ENCODE measurements at regions not wholly inside any gene's neighbourhood (a gene's known extent, or its start where the extent isn't known, plus 50 kb on each side); places are given as distances from the start of the nearest gene placed in this dataset.

GRCh38 chr10:124240839-124241291 lies 147.5 kb upstream of the CHST15 start:
- DNase-seq = no peak

GRCh38 chr10:124239696-124240095 lies 146.3 kb upstream of the CHST15 start:
- DNase-seq = no peak

DNA sequence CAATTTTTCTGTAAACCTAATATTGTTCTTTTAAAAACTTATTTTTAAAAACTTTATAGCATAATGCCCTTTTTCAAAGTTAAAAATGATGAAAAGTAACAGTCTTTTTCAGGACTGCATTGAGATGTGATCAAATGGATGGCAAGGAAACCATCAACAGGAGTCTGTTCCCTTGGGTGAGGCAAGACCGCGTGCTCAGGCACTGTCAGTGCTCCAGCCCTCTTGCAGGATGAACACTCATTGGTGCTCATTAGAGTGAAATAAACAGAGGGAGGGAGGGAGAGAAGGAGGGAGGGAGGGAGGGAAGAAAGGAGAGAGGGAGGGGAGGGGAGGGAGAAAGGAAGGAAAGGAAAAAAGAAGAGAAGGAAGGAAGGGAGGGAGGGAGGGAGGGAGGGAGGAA lies 145.7 kb upstream of the CHST15 start:
- no peak for DNase-seq

- no peak for DNase-seq
These were observed 145.0 kb upstream of the CHST15 start for GRCh38 chr10:124238367-124238766.

DNA sequence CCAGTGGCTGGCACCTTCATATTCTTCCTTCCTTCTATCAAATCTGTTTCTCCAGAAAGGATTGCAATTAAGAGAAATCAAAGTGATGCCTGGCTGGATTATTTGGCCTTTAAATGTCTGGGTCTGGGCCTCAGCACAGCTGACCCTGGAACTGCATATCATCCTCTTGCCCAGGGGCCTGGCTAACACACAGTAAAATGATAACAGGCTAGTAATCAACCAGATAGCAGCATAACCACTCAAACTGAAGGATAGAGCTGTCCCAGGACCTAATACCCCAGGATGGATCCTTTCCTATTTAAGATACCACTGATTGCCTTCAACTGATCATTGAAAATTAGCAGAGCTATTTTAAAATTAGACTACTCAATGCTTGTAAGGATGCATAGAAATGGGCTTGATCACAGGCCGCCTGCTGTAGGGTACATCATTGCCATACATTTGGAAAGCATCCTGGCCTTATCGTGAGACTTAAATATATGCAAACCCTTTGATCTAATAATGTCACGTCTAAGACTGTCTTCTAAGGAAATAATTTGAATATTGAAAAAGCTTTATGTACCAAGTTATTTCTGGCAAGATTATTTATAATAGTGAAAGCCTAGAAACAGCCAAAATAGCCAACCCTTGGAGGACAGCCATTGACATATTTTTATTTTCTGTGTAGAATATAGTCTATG lies 144.0 kb upstream of the CHST15 start:
- no peak for DNase-seq

- no peak for DNase-seq
These were observed 143.4 kb upstream of the CHST15 start for GRCh38 chr10:124236816-124237215.

DNA sequence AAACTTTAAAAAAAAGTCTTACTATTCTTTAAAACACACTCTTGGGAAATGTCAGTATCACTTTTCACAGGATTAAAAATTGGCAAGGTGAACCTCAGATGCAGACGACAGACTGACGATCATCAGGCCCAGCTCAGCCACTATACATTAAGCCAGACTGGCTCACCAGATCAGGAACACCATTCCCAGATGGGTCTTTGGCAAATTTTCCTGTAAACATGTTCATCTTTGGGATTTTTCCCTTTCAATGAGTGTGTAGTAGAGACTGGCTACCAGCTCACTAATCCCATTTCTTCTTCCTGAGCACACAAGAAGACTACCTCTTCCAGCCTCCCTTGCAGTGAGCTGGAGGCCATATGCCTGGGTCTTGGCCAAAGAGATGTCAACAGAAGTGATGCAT lies 142.7 kb upstream of the CHST15 start:
- DNase-seq = no peak

DNA sequence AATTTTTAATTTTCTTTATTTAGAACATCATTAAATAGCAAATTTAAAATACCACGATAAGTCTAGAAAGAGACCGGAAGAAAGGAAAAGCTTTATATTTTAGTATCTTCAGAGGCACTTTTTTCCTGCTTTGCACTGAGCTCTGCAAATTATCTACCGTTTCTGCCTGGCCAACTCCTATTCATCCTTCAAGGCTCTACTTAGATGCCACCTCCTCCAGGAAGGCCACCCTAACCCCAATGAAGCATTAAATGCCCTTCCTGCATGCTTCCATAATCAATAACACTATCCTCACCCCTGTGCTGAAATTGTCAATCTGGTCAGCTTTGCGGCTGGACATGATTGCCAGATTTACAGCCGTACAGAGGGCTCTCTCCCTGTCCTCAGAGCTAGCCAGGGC lies 141.8 kb upstream of the CHST15 start:
- DNase-seq = no peak

DNA sequence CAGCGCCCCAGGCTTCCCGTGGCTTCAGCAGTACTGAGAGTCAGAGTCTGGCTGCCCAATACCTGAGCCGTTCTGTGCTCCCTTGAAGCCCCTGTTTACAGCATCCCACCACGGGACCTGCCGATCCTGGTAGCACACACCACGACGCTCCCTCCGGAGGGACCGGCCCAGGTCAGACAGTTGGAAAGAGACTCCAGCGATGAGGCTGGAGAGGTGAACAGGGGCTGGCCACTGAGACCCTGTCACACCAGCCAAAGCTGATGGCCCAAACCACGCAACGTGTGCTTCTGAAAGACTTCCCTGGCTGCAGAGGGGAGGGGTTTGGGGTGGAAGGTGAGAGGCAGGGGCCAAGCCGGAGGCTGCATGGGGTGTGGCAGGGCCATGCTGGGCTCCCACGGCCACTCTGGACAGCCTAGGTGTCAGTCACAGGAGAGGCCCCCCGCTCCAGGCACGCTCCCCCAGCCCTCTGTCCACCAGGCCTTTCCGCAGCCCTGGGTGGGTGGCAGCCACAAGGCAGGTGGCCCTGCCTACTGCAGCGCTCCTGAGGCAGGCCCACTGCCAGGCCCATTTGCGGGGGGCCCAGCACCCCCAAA lies 140.2 kb upstream of the CHST15 start:
- DNase-seq = no peak

GRCh38 chr10:124232686-124233545 lies 139.5 kb upstream of the CHST15 start:
- no peak for DNase-seq

DNA sequence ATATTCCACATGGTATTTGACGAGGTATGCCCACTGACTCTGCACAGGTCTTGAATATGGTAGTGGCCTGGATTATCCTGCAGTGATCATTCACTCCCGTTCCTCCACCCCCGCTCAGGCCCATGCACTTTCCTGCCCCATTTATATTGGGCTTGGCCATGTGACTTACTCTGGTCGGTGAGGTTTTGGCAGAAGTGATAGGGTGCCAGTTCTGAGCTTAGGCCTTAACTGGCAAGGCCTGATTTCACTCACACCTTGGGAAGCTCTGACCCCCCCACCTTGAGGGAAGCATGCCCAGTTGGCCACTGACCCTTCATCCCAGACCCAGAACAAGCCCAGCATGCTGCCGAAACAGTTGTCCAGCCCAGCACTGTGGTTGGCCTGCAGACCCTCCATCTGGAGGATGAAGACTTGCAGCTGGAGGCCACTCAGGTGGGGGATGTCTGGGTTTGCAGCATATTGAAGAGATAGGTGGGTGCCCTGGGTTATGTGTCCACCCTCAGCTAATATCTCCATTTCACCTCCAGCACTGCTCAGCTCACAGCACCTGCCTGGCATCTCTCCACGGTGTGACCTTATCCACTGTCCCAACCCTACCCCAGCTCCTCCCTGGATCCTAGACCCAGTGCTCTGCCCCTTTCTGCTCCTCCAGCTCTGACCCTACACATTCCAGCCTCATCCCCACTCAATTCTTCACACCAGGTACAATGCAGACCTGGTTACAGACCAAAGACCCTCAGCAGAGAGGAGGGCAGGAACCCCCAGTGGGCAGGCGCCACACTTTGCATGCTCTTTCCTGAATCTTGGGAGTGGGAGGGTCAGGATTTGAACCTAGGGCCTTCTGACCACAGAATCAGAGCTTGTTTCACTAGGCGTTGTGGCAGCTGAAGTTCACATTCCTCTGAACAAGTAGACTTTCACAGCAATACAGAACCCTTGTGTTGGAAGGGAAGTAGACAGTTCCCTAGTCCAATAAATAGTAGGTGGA lies 138.1 kb upstream of the CHST15 start:
- no peak for DNase-seq

DNA sequence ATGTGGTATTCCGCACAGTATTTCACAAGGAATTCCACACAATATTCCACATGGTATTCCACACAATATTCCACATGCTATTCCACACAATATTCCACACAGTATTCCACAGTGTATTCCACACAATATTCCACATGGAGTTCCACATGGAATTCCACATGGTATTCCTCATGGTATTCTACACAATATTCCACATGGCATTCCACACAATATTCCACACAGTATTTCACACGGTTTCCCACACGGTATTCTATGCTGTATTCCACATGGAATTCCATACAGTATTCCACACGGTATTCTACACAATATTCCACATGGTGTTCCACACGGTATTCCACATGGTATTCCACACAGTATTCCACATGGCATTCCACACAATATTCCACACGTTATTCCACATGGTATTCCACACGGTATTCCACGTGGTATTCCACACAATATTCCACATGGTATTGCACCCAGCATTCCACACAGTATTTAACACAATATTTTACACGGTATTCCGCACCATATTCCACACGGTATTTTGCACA lies 137.3 kb upstream of the CHST15 start:
- DNase-seq = no peak

- no peak for DNase-seq
These were observed 136.7 kb upstream of the CHST15 start for GRCh38 chr10:124229989-124230634.

- DNase-seq = no peak
These were observed 136.0 kb upstream of the CHST15 start for GRCh38 chr10:124229201-124229988.

GRCh38 chr10:124228471-124228870 lies 135.1 kb upstream of the CHST15 start:
- no peak for DNase-seq

- DNase-seq = no peak
These were observed 134.6 kb upstream of the CHST15 start for GRCh38 chr10:124227988-124228387.

GRCh38 chr10:124227055-124227975 lies 133.9 kb upstream of the CHST15 start:
- DNase-seq = no peak

GRCh38 chr10:124226271-124227054 lies 133.1 kb upstream of the CHST15 start:
- DNase-seq = no peak

Data from activated CD4-positive, alpha-beta T cell treated with anti-CD3 and anti-CD28 coated beads for 1 hour (primary cell).